ENCODE measurements at regions not wholly inside any gene's neighbourhood (a gene's known extent, or its start where the extent isn't known, plus 50 kb on each side); places are given as distances from the start of the nearest gene placed in this dataset.

- TF ChIP-seq, protein P1, sequence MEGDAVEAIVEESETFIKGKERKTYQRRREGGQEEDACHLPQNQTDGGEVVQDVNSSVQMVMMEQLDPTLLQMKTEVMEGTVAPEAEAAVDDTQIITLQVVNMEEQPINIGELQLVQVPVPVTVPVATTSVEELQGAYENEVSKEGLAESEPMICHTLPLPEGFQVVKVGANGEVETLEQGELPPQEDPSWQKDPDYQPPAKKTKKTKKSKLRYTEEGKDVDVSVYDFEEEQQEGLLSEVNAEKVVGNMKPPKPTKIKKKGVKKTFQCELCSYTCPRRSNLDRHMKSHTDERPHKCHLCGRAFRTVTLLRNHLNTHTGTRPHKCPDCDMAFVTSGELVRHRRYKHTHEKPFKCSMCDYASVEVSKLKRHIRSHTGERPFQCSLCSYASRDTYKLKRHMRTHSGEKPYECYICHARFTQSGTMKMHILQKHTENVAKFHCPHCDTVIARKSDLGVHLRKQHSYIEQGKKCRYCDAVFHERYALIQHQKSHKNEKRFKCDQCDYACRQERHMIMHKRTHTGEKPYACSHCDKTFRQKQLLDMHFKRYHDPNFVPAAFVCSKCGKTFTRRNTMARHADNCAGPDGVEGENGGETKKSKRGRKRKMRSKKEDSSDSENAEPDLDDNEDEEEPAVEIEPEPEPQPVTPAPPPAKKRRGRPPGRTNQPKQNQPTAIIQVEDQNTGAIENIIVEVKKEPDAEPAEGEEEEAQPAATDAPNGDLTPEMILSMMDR (IDR thresholded peaks at IDR 0.05): no peak
- TF ChIP-seq POLR2A (IDR thresholded peaks at IDR 0.05): no peak
Measured at GRCh38 chr3:118011910-118012309, 1022.7 kb downstream of the IGSF11 start.

Measured in Peyer's patch (tissue), 4 donors.